Effector memory CD4-positive, alpha-beta T cell (primary cell): ENCODE measurements at regions not wholly inside any gene's neighbourhood (a gene's known extent, or its start where the extent isn't known, plus 50 kb on each side); places are given as distances from the start of the nearest gene placed in this dataset.
A peak's percentile ranks its signal among the peaks of the same experiment; 100 is the strongest.

Source experiments
- DNase-seq, 3 donors: peaks; one replicate each; pipeline ENCODE4 v3.0.0-alpha.2; 2020
- H3K27ac ChIP-seq: 2 replicates; pipeline ENCODE4 v1.7.0; 2013; ENCODE audit warnings: mild to moderate bottlenecking, low read length, moderate library complexity; ENCODE audit not compliant: insufficient read depth, poor library complexity, severe bottlenecking
- H3K27me3 ChIP-seq: replicated peaks from 2 replicates; pipeline ENCODE4 v1.7.0; 2013; ENCODE audit warnings: mild to moderate bottlenecking, low read length; ENCODE audit not compliant: insufficient read depth, control insufficient read depth, poor library complexity, severe bottlenecking
- H3K36me3 ChIP-seq: 2 replicates; pipeline ENCODE4 v1.7.0; 2013; ENCODE audit warnings: mild to moderate bottlenecking, low read length, moderate library complexity; ENCODE audit not compliant: control insufficient read depth, insufficient read depth
- H3K4me1 ChIP-seq: 2 replicates; pipeline ENCODE4 v1.7.0; 2013; ENCODE audit warnings: low read length, mild to moderate bottlenecking; ENCODE audit not compliant: control insufficient read depth, insufficient read depth, poor library complexity, severe bottlenecking
- H3K4me3 ChIP-seq: 2 replicates; pipeline ENCODE4 v1.7.0; 2013; ENCODE audit warnings: low read length, low read depth, mild to moderate bottlenecking; ENCODE audit not compliant: insufficient read depth, poor library complexity, severe bottlenecking
- H3K9me3 ChIP-seq: 2 replicates; pipeline ENCODE4 v1.7.0; 2013; ENCODE audit warnings: mild to moderate bottlenecking, low read length, moderate library complexity; ENCODE audit not compliant: control insufficient read depth

- no peak overlapping the region for H3K27ac ChIP-seq
Observed at GRCh38 chr12:11446372-11446771, 51.0 kb upstream of the PRB2 start.

GRCh38 chr12:11457996-11458645 lies 62.8 kb upstream of the PRB2 start:
- H3K9me3 ChIP-seq = no peaks in the 10 kb centered on the region
- H3K27ac ChIP-seq = no peak overlapping the region
- H3K36me3 ChIP-seq = no peaks in the 10 kb centered on the region
- DNase-seq = no peak
- H3K27me3 ChIP-seq = no peaks in the 10 kb centered on the region
- H3K4me1 ChIP-seq = no peaks in the 10 kb centered on the region
- H3K4me3 ChIP-seq = no peak overlapping the region

More at GRCh38 chr12:11446372-11446771, 51.0 kb upstream of the PRB2 start:
- Histone ChIP-seq H3K9me3 (no peaks in the 10 kb centered on the region), H3K27me3 (no peaks in the 10 kb centered on the region), H3K36me3 (no peaks in the 10 kb centered on the region), H3K4me3 (no peak overlapping the region), H3K4me1 (no peaks in the 10 kb centered on the region)
- DNase-seq = no peak

DNA sequence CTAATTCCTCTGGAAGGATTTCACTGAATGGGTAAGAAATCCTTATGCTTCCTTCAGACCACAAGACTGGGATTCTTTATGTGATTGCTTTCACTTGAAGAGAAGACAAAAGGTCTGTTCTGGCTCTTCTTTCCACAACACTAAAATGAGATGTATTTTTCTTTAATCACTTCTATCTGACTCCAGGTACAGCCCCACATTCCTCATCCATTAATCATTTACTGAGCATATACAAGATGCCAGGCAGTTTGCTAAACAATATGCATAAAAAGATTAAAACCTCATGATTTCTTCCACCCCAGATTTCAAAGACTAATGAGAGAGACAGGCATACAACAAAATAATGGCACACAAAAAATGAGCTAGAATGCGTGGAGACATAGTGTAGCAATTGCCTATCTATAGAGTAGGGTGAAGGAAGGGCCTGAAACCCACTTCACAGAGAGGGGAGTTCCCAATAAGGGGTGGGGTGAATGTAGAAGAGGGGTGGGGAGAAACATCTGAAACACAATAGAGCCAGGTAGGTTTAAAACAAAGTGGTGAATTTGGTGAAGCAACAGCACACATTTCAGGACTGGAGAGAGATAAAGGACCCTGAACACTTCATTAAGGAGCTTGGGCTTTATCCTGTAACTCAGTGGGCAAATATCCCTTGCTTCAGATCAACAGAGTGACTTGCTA lies 65.1 kb upstream of the PRB2 start:
- Histone ChIP-seq H3K4me3 (no peak overlapping the region), H3K36me3 (no peaks in the 10 kb centered on the region), H3K27me3 (no peaks in the 10 kb centered on the region), H3K4me1 (no peaks in the 10 kb centered on the region), H3K27ac (no peak overlapping the region), H3K9me3 (no peaks in the 10 kb centered on the region)
- no peak for DNase-seq

GRCh38 chr12:11461433-11461832 lies 66.1 kb upstream of the PRB2 start:
- Histone ChIP-seq H3K4me1 (no peaks in the 10 kb centered on the region), H3K9me3 (no peaks in the 10 kb centered on the region), H3K27ac (no peak overlapping the region), H3K36me3 (no peaks in the 10 kb centered on the region), H3K4me3 (no peak overlapping the region), H3K27me3 (no peaks in the 10 kb centered on the region)
- no peak for DNase-seq

GRCh38 chr12:11477110-11477509 lies 81.7 kb upstream of the PRB2 start:
- H3K27ac ChIP-seq = no peak overlapping the region

GRCh38 chr12:11482955-11483354 lies 87.6 kb upstream of the PRB2 start:
- no peak overlapping the region for H3K27ac ChIP-seq
- no peak for DNase-seq
- no peaks in the 10 kb centered on the region for H3K27me3 ChIP-seq
- no peaks in the 10 kb centered on the region for H3K36me3 ChIP-seq
- no peak overlapping the region for H3K4me3 ChIP-seq
- H3K9me3 ChIP-seq = no peaks in the 10 kb centered on the region
- H3K4me1 ChIP-seq = peaks cover 3% of the 10 kb centered on the region

More at GRCh38 chr12:11477110-11477509, 81.7 kb upstream of the PRB2 start:
- no peaks in the 10 kb centered on the region for H3K27me3 ChIP-seq
- H3K9me3 ChIP-seq = no peaks in the 10 kb centered on the region
- DNase-seq = no peak
- H3K4me3 ChIP-seq = no peak overlapping the region
- H3K4me1 ChIP-seq = no peaks in the 10 kb centered on the region
- no peaks in the 10 kb centered on the region for H3K36me3 ChIP-seq

DNA sequence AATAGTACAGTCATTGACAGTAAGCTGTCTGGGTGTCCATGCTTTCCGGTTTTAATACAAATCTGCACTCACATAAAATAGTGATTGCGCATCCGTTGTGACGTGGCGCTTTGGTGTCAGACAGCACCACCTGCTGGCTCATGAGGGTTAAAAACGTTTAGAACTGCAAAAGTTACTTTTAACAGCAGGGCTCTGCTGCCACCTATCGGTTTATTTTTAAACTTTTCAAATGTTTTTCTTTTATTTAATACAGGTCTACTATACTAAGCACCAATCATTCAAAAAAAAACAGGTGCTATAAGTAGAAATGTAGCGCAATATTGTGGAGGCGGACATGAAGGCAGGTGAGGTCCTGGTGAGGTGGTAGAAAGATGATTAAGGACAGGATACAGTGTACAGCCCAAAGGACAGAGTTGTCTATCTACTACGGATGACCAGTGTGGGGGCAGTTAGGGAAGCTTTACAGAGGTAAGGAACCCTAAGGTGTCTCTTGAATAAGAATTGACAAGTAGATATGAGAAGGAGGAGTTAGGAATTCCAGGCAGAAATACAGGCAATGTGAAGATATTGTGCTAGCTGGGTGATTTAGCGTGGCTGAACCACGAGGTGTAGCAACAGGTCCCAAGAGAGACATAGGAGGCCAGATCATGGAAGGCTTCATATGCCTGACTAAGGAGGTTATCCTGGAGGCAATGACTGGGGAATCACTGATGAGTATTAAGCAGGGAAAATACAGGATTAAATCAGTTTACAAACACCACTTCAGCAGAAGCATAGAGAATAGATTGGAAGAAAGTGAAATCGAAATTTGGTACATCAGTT lies 91.5 kb upstream of the PRB2 start:
- Histone ChIP-seq H3K27me3 (no peaks in the 10 kb centered on the region), H3K4me3 (no peak overlapping the region), H3K27ac (no peak overlapping the region), H3K4me1 (peaks cover 3% of the 10 kb centered on the region), H3K36me3 (no peaks in the 10 kb centered on the region), H3K9me3 (no peaks in the 10 kb centered on the region)
- DNase-seq = peak; percentile 51 to 69 (median 56)

GRCh38 chr12:11496157-11496851 lies 100.9 kb upstream of the PRB2 start:
- Histone ChIP-seq H3K27ac (no peak overlapping the region), H3K4me3 (no peak overlapping the region), H3K36me3 (no peaks in the 10 kb centered on the region), H3K27me3 (peaks cover 5% of the 10 kb centered on the region), H3K4me1 (peaks cover 4% of the 10 kb centered on the region), H3K9me3 (no peaks in the 10 kb centered on the region)
- no peak for DNase-seq

GRCh38 chr12:11497438-11497837 lies 102.1 kb upstream of the PRB2 start:
- H3K4me3 ChIP-seq = no peak overlapping the region
- H3K27ac ChIP-seq = no peak overlapping the region
- no peak for DNase-seq
- H3K36me3 ChIP-seq = no peaks in the 10 kb centered on the region
- peaks cover 5% of the 10 kb centered on the region for H3K27me3 ChIP-seq
- no peaks in the 10 kb centered on the region for H3K9me3 ChIP-seq
- peaks cover 4% of the 10 kb centered on the region for H3K4me1 ChIP-seq
